NCI-H1694 treated with DMSO at 0.1 percent for 48 hours (cell line): ENCODE measurements at regions not wholly inside any gene's neighbourhood (a gene's known extent, or its start where the extent isn't known, plus 50 kb on each side); places are given as distances from the start of the nearest gene placed in this dataset.

Experiments used
- DNase-seq: peaks from one replicate; lab custom pipeline; 2025; lab: John Stamatoyannopoulos, UW

GRCh38 chr18:68623342-68623741, 91.6 kb downstream of the TMX3 start:
- peak; percentile 36 for DNase-seq

DNA sequence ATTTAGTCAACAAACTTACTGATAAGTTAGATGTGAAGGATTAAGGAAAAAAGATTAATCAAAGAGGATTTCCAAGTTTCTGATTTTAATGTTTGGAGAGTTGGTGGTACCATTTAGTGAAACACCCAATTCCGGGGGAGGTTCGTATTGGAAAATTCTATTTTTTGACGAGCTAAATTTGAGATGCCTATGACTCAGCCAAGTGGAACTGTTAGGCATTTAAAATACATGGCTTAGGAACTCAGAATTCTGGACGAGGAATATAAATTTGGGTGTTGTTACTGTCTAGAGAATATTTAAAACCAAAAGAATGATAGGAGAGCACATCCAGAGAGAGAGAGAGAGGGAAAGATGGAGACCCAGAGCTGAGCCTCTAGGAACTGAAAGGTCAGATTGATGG, 103.6 kb downstream of the TMX3 start:
- DNase-seq: no peak

GRCh38 chr18:68608851-68609490, 105.9 kb downstream of the TMX3 start:
- DNase-seq: peak; percentile 81

- no peak for DNase-seq
Measured at GRCh38 chr18:68607852-68608251, 107.1 kb downstream of the TMX3 start.

- DNase-seq: no peak
Measured at GRCh38 chr18:68604256-68604655, 110.7 kb downstream of the TMX3 start.

DNA sequence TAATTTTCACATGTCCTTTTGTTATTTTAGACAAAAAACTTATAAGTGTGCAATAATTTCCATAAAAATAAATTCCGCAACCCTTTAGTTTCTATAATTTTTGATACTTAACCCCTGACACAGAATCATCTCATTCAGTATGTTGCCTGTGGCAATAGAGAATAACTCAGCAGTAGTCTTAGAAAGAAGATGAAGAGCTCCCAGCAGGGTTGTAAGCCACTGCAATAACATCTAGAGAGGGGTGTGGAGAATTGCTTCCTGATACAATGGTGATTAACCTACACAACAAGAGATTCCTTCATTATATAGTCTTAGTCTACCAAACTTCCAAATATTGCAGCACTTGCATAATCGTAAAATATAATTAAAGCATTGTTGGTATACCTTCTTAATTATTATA, 118.9 kb downstream of the TMX3 start:
- DNase-seq: no peak

DNA sequence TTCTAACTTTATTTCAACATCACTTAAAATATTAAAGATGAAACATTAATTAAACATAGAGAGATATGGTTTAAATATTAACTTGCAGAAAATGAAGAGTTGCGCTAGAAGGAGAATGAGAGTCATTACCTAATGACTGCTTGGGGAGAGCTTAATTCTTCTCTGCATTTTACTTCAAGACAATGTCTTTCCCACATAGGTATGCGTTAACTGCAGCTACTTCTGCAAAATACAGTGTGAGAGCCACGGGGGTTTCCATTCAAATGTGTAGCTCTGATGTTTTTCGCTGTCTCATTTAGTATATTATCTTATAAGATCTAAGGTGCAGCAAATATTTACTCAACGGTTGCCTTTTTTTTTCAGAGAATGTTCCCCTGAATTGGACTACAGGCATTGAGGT, 126.7 kb downstream of the TMX3 start:
- DNase-seq: no peak

DNA sequence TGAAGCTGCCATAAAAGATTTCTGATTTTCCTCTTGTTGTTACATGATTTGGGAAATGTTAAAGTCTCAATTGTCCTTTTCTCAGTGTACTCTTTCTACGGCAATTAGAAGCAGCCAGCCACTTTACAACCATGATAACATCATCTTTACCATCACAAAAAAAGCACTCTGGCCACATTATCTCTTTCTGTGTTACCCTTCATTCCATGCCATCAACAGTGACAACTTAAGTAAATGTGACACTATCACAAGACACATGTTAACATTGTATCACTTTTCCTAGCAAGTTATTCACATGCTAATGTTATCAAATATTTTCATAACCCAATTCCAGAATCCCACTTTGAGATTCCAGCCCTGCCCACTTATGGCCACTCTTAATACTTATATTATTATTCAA, 131.2 kb downstream of the TMX3 start:
- no peak for DNase-seq

DNA sequence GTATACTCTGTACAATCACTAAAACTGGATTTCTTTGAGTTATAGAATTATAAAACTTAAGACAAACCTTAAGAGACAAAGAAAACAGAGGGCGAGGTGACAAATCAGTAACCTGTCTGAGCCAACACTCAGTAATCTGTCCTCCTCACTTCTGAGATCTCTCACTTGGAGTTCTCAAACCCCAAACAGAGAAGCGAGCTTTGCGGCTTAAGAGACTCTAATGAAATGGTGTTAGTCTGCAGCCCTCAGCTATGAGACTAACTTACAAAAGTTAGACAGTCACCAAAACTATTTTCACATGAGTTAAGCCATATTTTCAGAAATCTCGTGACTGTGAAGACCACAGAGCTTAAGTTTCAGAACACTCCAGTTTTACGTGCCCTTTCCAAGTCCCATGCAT, 140.6 kb downstream of the TMX3 start:
- DNase-seq: no peak

GRCh38 chr18:68569936-68570335, 145.0 kb downstream of the TMX3 start:
- DNase-seq: no peak

DNA sequence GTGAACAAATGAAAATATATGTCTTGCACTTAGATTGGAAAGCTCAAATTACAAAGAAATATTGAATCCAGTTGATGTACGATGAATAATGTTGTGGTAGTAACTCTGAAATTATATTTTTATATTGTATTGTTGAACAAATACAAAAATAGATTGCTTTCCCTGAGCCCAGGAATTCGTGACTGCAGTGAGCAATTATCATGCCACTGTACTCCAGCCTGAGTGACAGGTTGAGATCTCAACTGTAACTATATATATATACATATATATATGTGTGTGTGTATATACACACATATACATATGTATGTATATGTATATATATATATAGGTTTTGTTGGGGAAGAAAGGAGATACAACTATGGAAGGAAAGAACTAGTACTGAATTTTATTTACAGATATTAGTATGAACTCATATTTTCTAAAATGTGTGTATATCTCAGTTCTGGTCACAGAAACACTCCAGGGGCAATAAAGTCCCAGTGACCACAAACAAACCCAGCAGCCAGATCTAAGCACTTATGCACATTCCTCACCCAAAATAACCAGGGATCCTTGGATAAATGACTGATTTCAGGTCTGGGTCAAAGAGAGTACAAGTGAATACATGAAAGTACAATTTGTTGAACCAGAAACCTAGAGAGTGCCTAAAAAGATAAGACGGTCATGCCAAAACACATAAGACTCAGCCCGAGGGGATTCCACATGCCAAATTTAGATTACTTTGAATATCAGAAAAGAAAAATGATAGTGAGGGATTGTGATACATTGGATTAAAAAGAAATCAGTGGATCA, 146.3 kb downstream of the TMX3 start:
- no peak for DNase-seq

- DNase-seq: no peak
Measured at GRCh38 chr18:68566991-68567390, 147.9 kb downstream of the TMX3 start.

GRCh38 chr18:68564961-68565360, 149.9 kb downstream of the TMX3 start:
- DNase-seq: no peak

GRCh38 chr18:68564351-68564750, 150.6 kb downstream of the TMX3 start:
- DNase-seq: no peak

DNA sequence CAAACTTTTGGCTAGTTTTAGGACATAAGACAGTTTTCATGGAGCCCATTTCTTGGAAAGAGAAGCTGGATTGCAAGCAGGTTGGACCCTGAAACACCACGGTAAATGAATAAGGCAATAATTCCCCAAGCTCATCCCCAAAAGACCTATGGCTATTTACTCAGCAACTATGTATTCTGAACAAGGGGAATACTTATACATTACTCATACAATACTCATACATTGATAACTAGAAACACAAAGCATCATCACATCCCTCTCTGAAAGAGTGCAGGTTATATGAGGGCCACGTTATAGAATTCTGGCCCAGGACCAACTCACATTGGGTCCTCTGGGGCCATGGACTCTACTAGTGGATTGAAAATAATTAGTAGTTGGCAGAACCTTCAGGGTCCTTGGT, 154.8 kb downstream of the TMX3 start:
- no peak for DNase-seq

DNA sequence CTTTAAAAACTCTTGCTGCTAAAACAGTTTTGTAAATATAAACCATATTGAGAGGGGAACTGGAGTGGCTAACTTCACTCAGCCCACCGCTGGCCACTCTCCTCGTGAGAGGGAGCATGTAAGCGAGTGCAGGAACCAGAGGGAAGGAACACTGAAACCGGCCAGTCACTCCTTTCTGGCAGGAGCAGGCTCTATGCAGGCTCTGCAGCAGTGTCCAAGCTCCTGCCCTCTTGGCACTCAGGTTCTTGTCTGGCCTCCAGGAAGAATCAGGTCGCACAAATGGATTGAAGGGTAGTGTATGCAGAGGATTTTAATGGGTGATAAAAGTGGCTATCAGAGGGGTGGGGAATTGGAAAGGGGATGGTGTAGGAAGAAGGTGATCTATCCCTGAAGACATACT, 157.7 kb downstream of the TMX3 start:
- DNase-seq: no peak

- no peak for DNase-seq
Measured at GRCh38 chr18:68555879-68556301, 159.0 kb downstream of the TMX3 start.

DNA sequence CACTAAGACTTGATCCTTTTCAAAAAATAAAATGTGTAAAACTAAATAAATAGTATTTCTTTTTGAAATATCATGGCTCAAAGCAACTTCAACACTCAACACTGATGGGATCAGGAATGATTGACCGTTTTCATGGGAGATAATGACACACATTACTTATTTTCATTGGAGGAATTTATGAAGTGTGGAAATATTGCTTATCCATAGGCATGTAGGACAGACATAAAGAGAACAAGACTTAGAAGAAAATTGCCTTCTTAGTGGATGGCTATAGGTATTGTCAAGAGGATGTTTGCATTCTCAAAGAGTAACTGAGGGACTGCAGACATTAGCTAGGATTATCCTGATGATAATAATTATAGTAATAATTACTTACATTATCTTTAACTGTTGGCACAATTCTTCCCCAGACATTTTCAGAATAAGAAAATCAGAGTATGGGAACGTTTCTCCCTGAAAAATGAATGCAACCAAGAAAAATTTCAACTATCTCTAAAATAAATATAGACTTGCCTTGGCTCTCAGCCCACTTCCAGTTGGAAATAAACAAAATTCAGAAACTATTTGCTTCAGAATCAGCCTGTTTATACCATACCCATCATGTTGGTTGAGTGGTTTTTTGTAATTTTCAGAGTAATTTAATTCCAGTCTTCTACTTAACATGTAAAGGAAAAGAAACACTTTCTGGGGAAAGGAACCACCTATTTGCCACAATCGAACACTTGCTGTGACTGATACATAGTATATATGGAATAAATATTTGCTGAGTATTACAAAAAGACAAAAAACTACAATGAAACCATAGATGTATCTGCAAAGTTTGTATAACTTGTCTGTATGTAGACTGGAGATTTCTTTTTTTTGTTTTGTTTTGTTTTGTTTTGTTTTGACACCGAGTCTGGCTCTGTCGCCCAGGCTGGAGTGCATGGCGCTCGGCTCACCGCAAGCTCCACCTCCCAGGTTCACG, 165.7 kb downstream of the TMX3 start:
- no peak for DNase-seq

DNA sequence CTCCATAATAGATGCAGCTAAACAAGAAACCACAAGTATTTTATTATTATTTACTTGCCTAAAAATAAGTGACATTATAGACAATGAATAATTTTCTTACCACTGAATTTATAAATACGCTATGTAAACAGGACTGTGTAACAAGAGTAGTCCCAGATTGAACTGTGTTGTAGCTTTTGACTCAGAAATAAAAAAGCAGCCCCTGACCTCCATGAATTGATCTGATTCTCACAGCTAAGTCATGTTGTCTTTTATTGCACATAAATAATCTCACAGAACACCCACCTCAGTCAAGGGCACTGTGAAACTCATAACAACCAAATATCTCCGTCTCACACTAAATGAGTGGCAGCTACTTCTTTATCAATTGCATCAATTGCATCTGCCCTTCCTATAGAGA, 171.6 kb downstream of the TMX3 start:
- no peak for DNase-seq

- DNase-seq: no peak
Measured at GRCh38 chr18:68542846-68543245, 172.1 kb downstream of the TMX3 start.

- DNase-seq: no peak
Measured at GRCh38 chr18:68533641-68534040, 181.3 kb downstream of the TMX3 start.

DNA sequence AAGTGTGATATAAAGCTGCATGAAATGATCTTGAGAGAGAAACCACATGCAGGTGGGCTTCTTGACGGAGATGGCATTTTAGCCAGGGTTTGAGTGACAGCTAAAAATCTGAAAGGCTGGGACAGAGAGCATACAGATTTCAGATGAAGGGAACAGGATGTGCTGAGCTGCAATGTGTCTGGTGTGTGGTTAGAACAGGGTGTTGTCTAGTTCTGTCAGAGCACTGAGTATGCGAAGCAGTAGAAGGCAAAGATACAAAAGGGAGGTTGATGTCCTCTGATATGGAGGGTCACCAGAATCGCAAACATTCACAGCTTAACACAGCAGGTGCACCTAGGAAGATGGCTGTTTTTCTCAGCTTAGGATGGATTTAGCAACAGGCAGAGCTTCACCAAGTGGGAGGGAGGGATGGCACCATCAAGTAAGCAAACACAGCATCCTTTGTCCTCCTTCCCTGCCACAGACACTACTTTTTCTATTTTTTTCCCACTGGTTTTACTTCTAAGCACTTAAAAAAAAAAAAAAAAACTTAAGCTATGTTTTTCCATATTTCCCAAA, 182.5 kb downstream of the TMX3 start:
- DNase-seq: no peak
